Astrocyte (in vitro differentiated cells and primary cell): ENCODE measurements at regions not wholly inside any gene's neighbourhood (a gene's known extent, or its start where the extent isn't known, plus 50 kb on each side); places are given as distances from the start of the nearest gene placed in this dataset.

Experiments
- EZH2 ChIP-seq: IDR thresholded peaks from 2 replicates; pipeline ENCODE4 v1.6.1; 2012; ENCODE audit warnings: mild to moderate bottlenecking, low read length, inconsistent platforms; ENCODE audit not compliant: insufficient read depth
- TF ChIP-seq, protein P1 (sequence below): IDR thresholded peaks from 2 replicates; pipeline ENCODE4 v1.5.1; 2011; ENCODE audit warnings: low read depth, mild to moderate bottlenecking, inconsistent platforms, low read length, moderate library complexity; ENCODE audit not compliant: insufficient read depth

DNA sequence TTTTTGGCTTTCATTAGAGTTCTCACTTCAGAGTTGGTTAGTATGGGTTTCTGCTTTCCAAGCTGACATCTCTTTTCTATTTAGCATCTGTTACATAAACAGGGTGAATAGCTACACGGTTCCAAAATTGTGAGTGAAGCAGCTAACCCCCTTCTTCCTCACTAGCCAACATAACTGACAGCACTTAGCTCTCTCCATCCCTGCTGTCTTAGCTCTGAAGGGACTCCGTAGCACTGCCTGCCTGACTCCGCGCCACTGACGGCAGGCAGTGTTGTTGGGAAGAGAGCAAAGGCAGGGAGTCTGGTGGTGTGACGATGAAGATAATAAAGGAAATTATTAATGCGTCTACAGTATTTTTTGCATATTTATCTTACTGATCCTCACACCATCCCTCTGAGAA lies 247.0 kb downstream of the PTBP2 start:
- TF ChIP-seq EZH2 = no peak
- TF ChIP-seq, protein P1, sequence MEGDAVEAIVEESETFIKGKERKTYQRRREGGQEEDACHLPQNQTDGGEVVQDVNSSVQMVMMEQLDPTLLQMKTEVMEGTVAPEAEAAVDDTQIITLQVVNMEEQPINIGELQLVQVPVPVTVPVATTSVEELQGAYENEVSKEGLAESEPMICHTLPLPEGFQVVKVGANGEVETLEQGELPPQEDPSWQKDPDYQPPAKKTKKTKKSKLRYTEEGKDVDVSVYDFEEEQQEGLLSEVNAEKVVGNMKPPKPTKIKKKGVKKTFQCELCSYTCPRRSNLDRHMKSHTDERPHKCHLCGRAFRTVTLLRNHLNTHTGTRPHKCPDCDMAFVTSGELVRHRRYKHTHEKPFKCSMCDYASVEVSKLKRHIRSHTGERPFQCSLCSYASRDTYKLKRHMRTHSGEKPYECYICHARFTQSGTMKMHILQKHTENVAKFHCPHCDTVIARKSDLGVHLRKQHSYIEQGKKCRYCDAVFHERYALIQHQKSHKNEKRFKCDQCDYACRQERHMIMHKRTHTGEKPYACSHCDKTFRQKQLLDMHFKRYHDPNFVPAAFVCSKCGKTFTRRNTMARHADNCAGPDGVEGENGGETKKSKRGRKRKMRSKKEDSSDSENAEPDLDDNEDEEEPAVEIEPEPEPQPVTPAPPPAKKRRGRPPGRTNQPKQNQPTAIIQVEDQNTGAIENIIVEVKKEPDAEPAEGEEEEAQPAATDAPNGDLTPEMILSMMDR = no peak
